ENCODE measurements at regions not wholly inside any gene's neighbourhood (a gene's known extent, or its start where the extent isn't known, plus 50 kb on each side); places are given as distances from the start of the nearest gene placed in this dataset.

DNA sequence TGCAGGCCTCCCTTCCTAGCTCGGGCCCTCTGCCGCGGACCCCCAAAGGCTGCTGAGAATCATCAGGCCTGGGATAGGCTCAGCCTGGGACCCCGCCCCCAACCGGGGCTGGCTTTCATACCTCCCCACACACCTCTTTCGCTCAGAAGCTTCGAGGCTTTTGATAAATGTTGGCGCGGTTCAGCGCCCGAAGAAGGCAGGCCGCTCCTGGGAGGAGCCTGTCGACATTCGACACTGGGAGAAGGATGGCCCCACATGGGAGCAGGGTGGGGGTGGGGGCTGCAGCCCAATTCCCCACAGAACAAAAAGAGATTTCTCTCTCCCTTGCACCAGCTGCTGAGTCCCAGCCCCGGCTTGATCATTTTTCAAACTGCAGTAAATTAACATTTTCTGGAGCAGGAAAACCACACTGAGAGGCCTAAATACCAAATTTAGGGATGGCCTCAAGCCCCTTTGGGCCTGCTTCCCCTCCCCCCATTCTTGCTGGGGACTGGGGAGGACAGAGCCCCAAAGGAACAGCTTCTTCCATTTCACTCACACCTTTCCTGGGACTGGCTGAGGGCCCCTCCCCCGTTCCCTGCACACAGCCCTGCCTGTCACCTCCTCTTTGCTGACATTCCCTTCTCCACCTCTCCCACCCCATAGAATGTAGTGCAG, 112.9 kb upstream of the PJA1 start:
- DNase-seq (ENCODE audit: low spot score): no peak

GRCh38 chrX:69277369-69277990, 112.2 kb upstream of the PJA1 start:
- DNase-seq (ENCODE audit: low spot score): no peak

GRCh38 chrX:69268611-69269010, 103.4 kb upstream of the PJA1 start:
- DNase-seq (ENCODE audit: low spot score): peak; percentile 14

DNA sequence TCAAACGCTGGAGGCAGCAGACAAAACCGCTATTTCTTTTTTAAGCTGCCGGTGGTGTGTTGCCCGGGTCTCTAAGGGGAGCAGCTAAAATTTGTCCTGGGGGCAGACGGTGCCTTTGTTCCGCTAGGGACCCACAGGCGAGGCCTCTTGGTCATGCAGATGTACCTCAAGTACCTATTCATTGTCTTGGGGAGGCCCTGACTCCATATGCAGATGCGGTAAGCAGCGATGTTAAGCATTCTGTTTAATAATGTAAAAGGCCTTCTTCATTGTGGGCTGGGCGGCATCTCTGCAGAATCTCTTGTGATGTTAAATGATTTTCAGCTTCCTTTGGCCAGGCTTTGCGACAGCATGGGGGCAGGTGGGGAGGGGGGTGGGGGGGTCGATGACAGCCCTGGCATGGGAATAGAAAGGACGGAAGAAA, 98.9 kb upstream of the PJA1 start:
- no peak for DNase-seq (ENCODE audit: low spot score)

DNA sequence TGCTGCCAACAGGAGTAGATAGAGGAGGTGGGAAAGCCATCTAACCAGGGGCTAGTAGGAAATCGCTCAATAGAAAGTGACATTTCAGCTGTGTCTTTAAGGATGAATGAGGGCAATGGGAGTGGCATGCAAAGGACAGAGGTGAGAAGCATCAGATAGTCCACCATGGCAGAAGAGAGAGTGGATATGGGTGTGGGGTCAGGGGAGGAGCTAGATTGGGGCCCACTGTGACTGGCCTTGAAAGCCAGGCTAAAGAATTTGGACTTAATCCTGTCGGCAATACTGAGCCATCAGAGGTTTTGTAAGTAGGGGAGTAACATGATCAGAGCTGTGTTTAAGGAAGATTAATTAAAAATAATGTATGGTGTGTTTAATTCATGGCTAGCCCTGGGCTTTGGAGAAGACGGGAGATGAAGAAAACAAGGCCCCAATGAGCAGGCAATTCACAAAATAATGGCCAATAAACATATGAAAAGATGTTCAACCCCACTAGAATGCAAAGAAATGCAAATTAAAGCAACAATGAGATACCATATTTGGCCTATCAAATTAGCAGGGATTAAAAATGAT, 98.1 kb upstream of the PJA1 start:
- no peak for DNase-seq (ENCODE audit: low spot score)

GRCh38 chrX:69262036-69262936, 97.0 kb upstream of the PJA1 start:
- DNase-seq (ENCODE audit: low spot score): peak; percentile 62

- no peak for DNase-seq (ENCODE audit: low spot score)
Observed at GRCh38 chrX:69260169-69260568, 94.9 kb upstream of the PJA1 start.

DNA sequence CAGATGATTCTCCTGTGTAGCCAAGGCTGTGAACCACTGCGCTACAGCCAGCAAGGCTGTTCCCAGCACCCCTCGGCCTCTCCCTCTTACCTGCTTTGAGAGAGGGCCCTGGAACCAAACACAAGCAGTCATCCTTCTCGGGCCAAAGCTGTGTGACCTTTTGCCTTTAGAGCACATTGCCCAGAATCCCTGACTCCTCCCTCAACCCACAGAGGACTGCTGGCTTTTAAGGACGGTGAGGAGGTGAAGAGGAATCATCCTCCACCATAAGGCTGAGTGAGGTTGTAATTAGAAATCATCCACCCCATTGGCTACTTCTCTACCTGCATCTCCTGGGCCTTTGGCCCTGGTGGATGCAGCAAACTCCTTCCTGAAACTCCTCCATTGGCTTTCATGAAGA, 93.6 kb upstream of the PJA1 start:
- peak; percentile 47 for DNase-seq (ENCODE audit: low spot score)

GRCh38 chrX:69257499-69258127, 92.4 kb upstream of the PJA1 start:
- DNase-seq (ENCODE audit: low spot score): peak; percentile 60

- peak; percentile 45 for DNase-seq (ENCODE audit: low spot score)
Observed at GRCh38 chrX:69256291-69256565, 91.0 kb upstream of the PJA1 start.

GRCh38 chrX:69255441-69256290, 90.4 kb upstream of the PJA1 start:
- DNase-seq (ENCODE audit: low spot score): peak; percentile 49

- DNase-seq (ENCODE audit: low spot score): peak; percentile 51
Observed at GRCh38 chrX:69253821-69254220, 88.6 kb upstream of the PJA1 start.

DNA sequence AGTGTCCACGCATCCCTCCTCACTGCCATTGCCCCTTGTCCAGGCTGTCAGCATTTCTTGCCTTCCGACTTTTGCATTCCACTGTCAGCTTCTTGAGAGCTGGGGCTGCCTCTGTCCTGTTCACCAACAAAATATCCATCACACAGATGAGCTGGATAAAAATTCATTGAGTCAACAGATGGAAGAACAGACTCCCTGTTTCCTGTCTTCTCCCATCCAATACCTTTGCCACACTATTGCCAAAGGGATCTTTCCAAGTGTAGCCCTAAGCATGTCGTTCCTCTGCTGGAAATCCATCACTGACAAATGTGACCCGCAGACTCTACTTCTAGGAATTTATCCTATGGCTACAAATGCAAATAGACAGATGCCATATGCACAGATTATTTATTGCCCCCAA, 78.0 kb upstream of the PJA1 start:
- no peak for DNase-seq (ENCODE audit: low spot score)

DNA sequence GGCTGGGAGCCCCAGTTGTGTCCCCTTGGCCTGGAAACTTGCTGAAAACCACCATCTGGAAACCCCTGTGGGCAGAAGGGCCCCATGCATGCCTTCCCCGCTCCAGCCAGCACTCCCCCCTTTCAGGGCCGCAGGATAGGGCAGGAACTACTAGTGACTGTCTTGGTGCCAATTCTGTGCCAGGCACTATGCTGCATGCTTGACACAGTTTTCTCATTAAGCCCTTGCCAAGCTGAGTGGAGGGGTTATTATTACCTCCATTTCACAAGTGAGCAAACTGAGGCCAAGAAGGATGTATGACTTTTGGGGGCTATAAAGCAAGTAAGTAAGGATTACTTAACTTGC, 73.6 kb upstream of the PJA1 start:
- DNase-seq (ENCODE audit: low spot score): no peak

DNA sequence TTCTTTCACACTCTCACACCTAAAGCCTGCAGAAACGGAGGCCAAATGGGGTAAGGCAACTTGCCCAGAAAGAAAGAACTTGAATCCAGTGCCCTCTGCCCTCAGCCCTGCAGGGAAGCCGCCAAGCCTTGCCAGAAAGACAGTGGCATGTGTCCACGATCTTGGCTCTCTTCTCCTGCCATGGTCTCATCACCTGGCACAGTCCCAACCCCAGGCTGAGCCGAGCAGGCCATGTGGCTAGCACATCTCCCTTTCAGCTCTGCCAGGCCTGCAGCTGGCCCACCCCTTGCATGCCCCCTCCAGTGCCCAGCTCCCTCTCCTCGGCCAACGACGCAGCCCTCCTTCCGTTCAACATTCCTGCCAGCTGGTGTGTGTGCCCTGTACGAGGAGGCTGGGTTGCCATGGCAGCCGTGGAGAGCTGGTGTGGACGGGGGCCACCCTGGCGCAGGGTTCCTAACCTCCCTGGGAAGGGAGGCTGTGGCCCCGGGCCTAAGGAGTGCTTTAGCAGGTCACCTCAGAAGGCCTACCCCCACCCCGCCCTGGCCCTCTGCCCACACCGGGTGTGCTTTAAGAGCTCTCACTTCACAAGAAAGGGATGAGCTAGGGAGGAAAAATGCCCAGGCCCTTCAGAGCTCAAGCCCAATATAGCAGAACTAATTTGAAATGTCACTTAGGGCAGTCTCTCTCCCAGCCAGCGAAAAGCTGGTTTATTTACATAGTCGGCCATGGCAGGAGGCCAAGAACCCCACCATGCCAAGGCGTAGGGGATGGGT, 73.0 kb upstream of the PJA1 start:
- DNase-seq (ENCODE audit: low spot score): peak; percentile 85

- peak; percentile 55 for DNase-seq (ENCODE audit: low spot score)
Observed at GRCh38 chrX:69237236-69237635, 72.0 kb upstream of the PJA1 start.

GRCh38 chrX:69236641-69237040, 71.4 kb upstream of the PJA1 start:
- peak; percentile 71 for DNase-seq (ENCODE audit: low spot score)

GRCh38 chrX:69234624-69235023, 69.4 kb upstream of the PJA1 start:
- DNase-seq (ENCODE audit: low spot score): peak; percentile 43

GRCh38 chrX:69232945-69233344, 67.7 kb upstream of the PJA1 start:
- peak; percentile 18 for DNase-seq (ENCODE audit: low spot score)

- peak; percentile 30 for DNase-seq (ENCODE audit: low spot score)
Observed at GRCh38 chrX:69231903-69232302, 66.7 kb upstream of the PJA1 start.

All from mesenteric fat pad (tissue), 1 donor.